IMR-90 (cell line): ENCODE measurements at regions not wholly inside any gene's neighbourhood (a gene's known extent, or its start where the extent isn't known, plus 50 kb on each side); places are given as distances from the start of the nearest gene placed in this dataset.

Source experiments
- ATAC-seq: fragments of 200-7000 bp; cut with Tn5 transposase; 2 replicates; pipeline ENCODE4 v1.9.1; 2020; ENCODE audit warnings: low read depth, mild to moderate bottlenecking, moderate library complexity
- BruUV-seq: library from RNA; stranded (reverse); fragments of 400-500 nt; replicated peaks from 2 replicates; lab custom pipeline; 2021; lab: Mats Ljungman, UMichigan
- CTCF ChIA-PET: fragments of 300-600 bp; formaldehyde crosslinking; extraction: SDS; loops from one replicate; lab custom pipeline; 2021; ENCODE audit warnings: antibody characterized with exemption; lab: Yijun Ruan, JAX
- POLR2A ChIA-PET: fragments of 300-600 bp; sonication (Branson Sonifier 250); formaldehyde crosslinking; loops from one replicate; lab custom pipeline; 2022; ENCODE audit warnings: antibody characterized with exemption; ENCODE audit not compliant: unreplicated experiment; lab: Charles Lee
- DNase-seq: peaks from one replicate; pipeline ENCODE4 v3.0.0; 2013
- H2AFZ ChIP-seq: replicated peaks from 2 replicates; pipeline ENCODE3; 2013; ENCODE audit warnings: low read length, mild to moderate bottlenecking; ENCODE audit not compliant: poor library complexity
- H2AK5ac ChIP-seq: 2 replicates; pipeline ENCODE4 v1.6.1; 2013; ENCODE audit warnings: low read depth, low read length, inconsistent platforms
- H2AK9ac ChIP-seq: replicated peaks from 2 replicates; pipeline ENCODE3; 2013; ENCODE audit warnings: mild to moderate bottlenecking, low read depth, low read length, moderate library complexity; ENCODE audit not compliant: poor library complexity
- H2BK120ac ChIP-seq: 2 replicates; pipeline ENCODE4 v1.6.1; 2013; ENCODE audit warnings: low read depth, low read length, inconsistent platforms
- H2BK15ac ChIP-seq: 3 replicates; pipeline ENCODE4 v1.6.1; 2013; ENCODE audit warnings: low read depth, low read length, inconsistent platforms
- H2BK20ac ChIP-seq: 2 replicates; pipeline ENCODE4 v1.6.1; 2013; ENCODE audit warnings: low read depth, mild to moderate bottlenecking, inconsistent platforms, low read length, moderate library complexity
- H2BK5ac ChIP-seq: 2 replicates; pipeline ENCODE4 v1.6.1; 2013; ENCODE audit warnings: mild to moderate bottlenecking, low read depth, low read length, inconsistent platforms; ENCODE audit not compliant: poor library complexity, severe bottlenecking
- H3K14ac ChIP-seq: replicated peaks from 2 replicates; pipeline ENCODE4 v1.6.1; 2013; ENCODE audit warnings: low read depth, low read length, inconsistent platforms
- H3K18ac ChIP-seq: 2 replicates; pipeline ENCODE4 v1.6.1; 2013; ENCODE audit warnings: low read depth, low read length, control low read depth
- H3K23ac ChIP-seq: 2 replicates; pipeline ENCODE4 v1.6.1; 2013; ENCODE audit warnings: low read depth, low read length, inconsistent platforms
- H3K27ac ChIP-seq: 2 replicates; pipeline ENCODE4 v1.5.1; 2013; ENCODE audit warnings: mild to moderate bottlenecking, control low read depth, low read length; ENCODE audit not compliant: insufficient read depth
- H3K27me3 ChIP-seq: 2 replicates; pipeline ENCODE4 v1.6.1; 2013; ENCODE audit warnings: low read length; ENCODE audit not compliant: control insufficient read depth, insufficient read depth
- H3K36me3 ChIP-seq: 2 replicates; pipeline ENCODE4 v1.6.1; 2013; ENCODE audit warnings: low read length, mixed read lengths; ENCODE audit not compliant: control insufficient read depth, insufficient read depth
- H3K4ac ChIP-seq: 2 replicates; pipeline ENCODE4 v1.6.1; 2013; ENCODE audit warnings: low read depth, low read length, inconsistent platforms
- H3K4me1 ChIP-seq: 2 replicates; pipeline ENCODE4 v1.6.1; 2013; ENCODE audit warnings: low read length, mixed read lengths; ENCODE audit not compliant: control insufficient read depth, insufficient read depth
- H3K4me2 ChIP-seq: 2 replicates; pipeline ENCODE4 v1.6.1; 2013; ENCODE audit warnings: low read depth, mild to moderate bottlenecking, control low read depth, low read length, moderate library complexity
- H3K4me3 ChIP-seq: 2 replicates; pipeline ENCODE4 v1.5.1; 2013; ENCODE audit warnings: low read depth, mild to moderate bottlenecking, control low read depth, low read length, moderate library complexity; ENCODE audit not compliant: insufficient read depth
- H3K56ac ChIP-seq: 2 replicates; pipeline ENCODE4 v1.6.1; 2013; ENCODE audit warnings: low read length, inconsistent platforms; ENCODE audit not compliant: insufficient read depth; ENCODE audit errors: extremely low read depth
- H3K79me1 ChIP-seq, 2 experiments: 2 replicates each; pipeline ENCODE4 v1.6.1; 2013; ENCODE audit warnings: low read length in 2 of 2, inconsistent platforms in 1 of 2, low read depth in 1 of 2
- H3K9ac ChIP-seq: 2 replicates; pipeline ENCODE4 v1.6.1; 2013; ENCODE audit warnings: low read depth, low read length, control low read depth
- H3K9me1 ChIP-seq: 2 replicates; pipeline ENCODE4 v1.6.1; 2013; ENCODE audit warnings: low read length, inconsistent platforms; ENCODE audit not compliant: insufficient read depth
- H3K9me3 ChIP-seq: 2 replicates; pipeline ENCODE4 v1.6.1; 2013; ENCODE audit warnings: low read length; ENCODE audit not compliant: control insufficient read depth, insufficient read depth
- H4K20me1 ChIP-seq: 2 replicates; pipeline ENCODE4 v1.6.1; 2013; ENCODE audit warnings: low read length, inconsistent platforms; ENCODE audit not compliant: insufficient read depth
- H4K5ac ChIP-seq: 2 replicates; pipeline ENCODE4 v1.6.1; 2013; ENCODE audit warnings: mild to moderate bottlenecking, low read depth, low read length, control low read depth
- H4K8ac ChIP-seq, 2 experiments: 2 replicates each; pipeline ENCODE4 v1.6.1; 2013; ENCODE audit warnings: low read depth in 2 of 2, low read length in 2 of 2, control low read depth in 1 of 2, inconsistent platforms in 1 of 2
- H4K91ac ChIP-seq: 2 replicates; pipeline ENCODE4 v1.6.1; 2013; ENCODE audit warnings: low read depth, low read length, inconsistent platforms; ENCODE audit not compliant: insufficient read depth
- CEBPB ChIP-seq: IDR thresholded peaks from 2 replicates; pipeline ENCODE4 v1.6.1; 2012; ENCODE audit warnings: low read depth, low read length, improper control_type of control experiment
- CTCF ChIP-seq: conservative IDR thresholded peaks from 2 replicates; pipeline ENCODE4 v1.5.1; 2012; ENCODE audit warnings: mild to moderate bottlenecking, low read depth, low read length, improper control_type of control experiment
- MAFK ChIP-seq: IDR thresholded peaks from 2 replicates; pipeline ENCODE4 v1.6.1; 2012; ENCODE audit warnings: low read depth, low read length, improper control_type of control experiment
- MXI1 ChIP-seq: IDR thresholded peaks from 2 replicates; pipeline ENCODE4 v1.6.1; 2012; ENCODE audit warnings: low read depth, mild to moderate bottlenecking, low read length, moderate library complexity, borderline replicate concordance
- POLR2A ChIP-seq: IDR thresholded peaks from 2 replicates; pipeline ENCODE4 v1.6.1; 2012; ENCODE audit warnings: mild to moderate bottlenecking, low read depth, low read length
- RFX5 ChIP-seq: IDR thresholded peaks from 2 replicates; pipeline ENCODE4 v1.8.0; 2012; ENCODE audit warnings: low read depth, mild to moderate bottlenecking, low read length, moderate library complexity
- SMC3 ChIP-seq: fragments of 150-350 bp; IDR thresholded peaks from 2 replicates; pipeline ENCODE4 v1.6.1; 2016; ENCODE audit warnings: low read depth, mild to moderate bottlenecking, antibody characterized with exemption, low read length, moderate library complexity
- USF2 ChIP-seq: fragments of 150-350 bp; IDR thresholded peaks from 2 replicates; pipeline ENCODE4 v1.6.1; 2017; ENCODE audit warnings: mild to moderate bottlenecking, antibody characterized with exemption, low read length, low read depth
- WGBS, 2 experiments: methylation state at CpG; one replicate each; pipeline versions ENCODE4 v1.1.5 to v1.1.7; 2013; ENCODE audit warnings: missing lambda C conversion rate in 2 of 2; ENCODE audit not compliant: insufficient read length in 1 of 2; ENCODE audit errors: extremely low coverage in 2 of 2; 5-methylcytosine and 5-hydroxymethylcytosine counted together
- dilution Hi-C: fragments of 300-500 bp; cut with HindIII; formaldehyde crosslinking; loops from one replicate; pipeline ENCODE4 v1.14.3; 2018; ENCODE audit warnings: low sequenced_read_pairs; ENCODE audit not compliant: unreplicated experiment
- in situ Hi-C: fragments of 300-500 bp; cut with MboI; formaldehyde crosslinking; loops from 3 replicates; pipeline ENCODE4 v1.14.3; 2019; ENCODE audit warnings: low sequenced_read_pairs, inconsistent platforms, mixed read lengths
- intact Hi-C: fragments of 100-400 bp; cut with micrococcal nuclease; formaldehyde crosslinking; loops from 2 replicates; pipeline ENCODE4 v1.10.0; 2022

GRCh38 chr13:56561327-56561726 is 579.4 kb upstream of the PRR20A start:
- ChIA-PET CTCF (no interaction called here), POLR2A (no interaction called here)
- Histone ChIP-seq H3K56ac (no peak overlapping the region), H3K4me3 (no peak overlapping the region), H3K9ac (no peak overlapping the region), H2AFZ (no peak overlapping the region), H2BK120ac (no peak overlapping the region), H3K18ac (no peak overlapping the region), H2BK5ac (no peak overlapping the region), H2AK5ac (no peak overlapping the region), H2BK20ac (no peak overlapping the region), H3K4me2 (no peak overlapping the region), H3K23ac (no peak overlapping the region), H4K91ac (no peak overlapping the region), H3K4ac (no peak overlapping the region), H3K36me3 (no peaks in the 10 kb centered on the region), H4K8ac (no peak overlapping the region), H3K9me3 (peaks cover 2% of the 10 kb centered on the region), H4K20me1 (no peaks in the 10 kb centered on the region), H3K4me1 (no peaks in the 10 kb centered on the region), H3K27ac (no peak overlapping the region), H3K9me1 (no peaks in the 10 kb centered on the region), H4K5ac (no peak overlapping the region), H3K14ac (no peak overlapping the region), H2AK9ac (no peak overlapping the region), H3K79me1 (no peaks in the 10 kb centered on the region), H2BK15ac (no peak overlapping the region), H3K27me3 (no peaks in the 10 kb centered on the region)
- no TSS peak for BruUV-seq
- DNase-seq (no peak), ATAC-seq (no peak)
- intact Hi-C loops, result no loop called here
- in situ Hi-C loops, result no loop called here
- TF ChIP-seq CTCF, result no peak
- no peak for TF ChIP-seq MXI1
- TF ChIP-seq MAFK, result no peak
- no peak for TF ChIP-seq POLR2A
- no peak for TF ChIP-seq CEBPB
- TF ChIP-seq SMC3, result no peak
- TF ChIP-seq USF2, result no peak
- TF ChIP-seq RFX5, result no peak
- WGBS, 2 experiments, result no CpG with 5 or more reads among the region's 2 CpGs
- dilution Hi-C loops, result no loop called here
